HG03432 (cell line): ENCODE measurements at regions not wholly inside any gene's neighbourhood (a gene's known extent, or its start where the extent isn't known, plus 50 kb on each side); places are given as distances from the start of the nearest gene placed in this dataset.
"Not testable (repeated sequence)": the region's sequence is repeated elsewhere in the genome, so short reads cannot be mapped to it uniquely, and the experiment has no call there.

ENCODE experiments used
- ATAC-seq: cut with Tn5 transposase; IDR thresholded peaks from one replicate; pipeline ENCODE4 v1.9.1; 2021; ENCODE audit warnings: mild to moderate bottlenecking, moderate library complexity; ENCODE audit not compliant: unreplicated experiment

GRCh38 chr13:44051918-44052675 lies 172.4 kb downstream of the LACC1 start:
- ATAC-seq, result no peak

DNA sequence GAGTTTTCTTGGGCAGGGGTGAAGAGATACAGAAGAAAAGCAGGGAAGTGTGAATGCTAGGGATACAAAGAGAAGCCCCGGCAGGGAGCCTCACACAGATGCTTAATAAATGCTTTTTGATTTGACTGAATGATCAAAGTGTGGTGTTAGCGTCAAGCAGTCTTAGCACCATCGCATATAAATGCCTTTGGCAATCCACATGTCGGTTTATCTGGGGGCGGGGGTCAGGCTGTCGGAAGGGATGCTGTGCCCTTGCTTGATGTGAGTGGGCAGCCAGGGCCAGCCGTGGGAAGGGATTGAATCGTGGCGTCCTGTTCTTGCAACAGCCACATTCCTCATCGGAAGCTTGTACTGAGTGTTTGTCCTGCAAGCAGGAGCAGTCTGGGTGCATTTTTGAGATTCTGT lies 173.1 kb downstream of the LACC1 start:
- ATAC-seq, result no peak

DNA sequence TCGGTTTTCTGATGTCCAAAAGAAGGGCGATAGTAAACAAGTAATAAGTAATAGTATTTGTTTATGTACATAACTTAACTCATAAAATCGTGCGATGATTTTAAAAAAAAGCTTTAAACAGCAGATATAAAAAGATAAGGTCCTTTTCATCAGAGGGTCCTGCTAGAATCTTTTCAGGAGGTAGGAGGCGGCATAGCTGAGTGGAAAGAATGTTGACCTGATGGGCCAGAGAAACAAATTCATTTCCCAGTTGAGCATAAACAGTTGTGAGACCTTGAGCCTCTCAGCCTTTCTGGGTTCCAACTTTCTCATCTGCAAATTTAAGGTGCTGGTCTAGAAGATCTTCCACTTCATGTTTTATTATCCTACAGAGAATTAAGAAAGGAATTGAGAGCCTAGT lies 173.5 kb downstream of the LACC1 start:
- ATAC-seq, result no peak

GRCh38 chr13:44054525-44054924 lies 174.8 kb downstream of the LACC1 start:
- ATAC-seq, result no peak

- ATAC-seq, result not testable (repeated sequence)
These were observed 176.0 kb downstream of the LACC1 start for GRCh38 chr13:44055681-44056080.

- no peak for ATAC-seq
These were observed 178.4 kb downstream of the LACC1 start for GRCh38 chr13:44058067-44058466.

GRCh38 chr13:44058624-44059215 lies 179.0 kb downstream of the LACC1 start:
- ATAC-seq, result no peak

GRCh38 chr13:44061876-44062275 lies 182.2 kb downstream of the LACC1 start:
- no peak for ATAC-seq

GRCh38 chr13:44063467-44063866 lies 183.8 kb downstream of the LACC1 start:
- no peak for ATAC-seq

GRCh38 chr13:44063881-44064280 lies 184.2 kb downstream of the LACC1 start:
- no peak for ATAC-seq

DNA sequence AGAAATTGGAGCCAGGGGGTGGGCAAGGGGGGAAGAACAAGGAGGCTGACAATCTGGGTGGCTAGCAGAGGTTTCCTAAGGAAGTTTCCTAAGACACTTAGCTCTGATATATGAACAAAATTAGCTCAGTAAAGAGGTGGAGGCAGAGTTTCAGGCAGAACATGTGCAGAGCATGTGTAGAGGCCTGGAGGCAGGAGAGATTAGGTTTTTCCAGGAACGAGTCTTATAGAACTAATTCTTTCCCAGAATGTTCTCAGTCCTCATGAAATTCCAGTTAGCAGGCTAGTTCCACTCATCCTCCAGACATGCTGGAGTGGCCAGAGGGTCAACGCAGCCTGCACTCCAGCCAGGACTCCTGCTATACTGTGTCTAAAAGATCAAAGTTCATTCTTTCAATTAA lies 184.7 kb downstream of the LACC1 start:
- ATAC-seq, result no peak

DNA sequence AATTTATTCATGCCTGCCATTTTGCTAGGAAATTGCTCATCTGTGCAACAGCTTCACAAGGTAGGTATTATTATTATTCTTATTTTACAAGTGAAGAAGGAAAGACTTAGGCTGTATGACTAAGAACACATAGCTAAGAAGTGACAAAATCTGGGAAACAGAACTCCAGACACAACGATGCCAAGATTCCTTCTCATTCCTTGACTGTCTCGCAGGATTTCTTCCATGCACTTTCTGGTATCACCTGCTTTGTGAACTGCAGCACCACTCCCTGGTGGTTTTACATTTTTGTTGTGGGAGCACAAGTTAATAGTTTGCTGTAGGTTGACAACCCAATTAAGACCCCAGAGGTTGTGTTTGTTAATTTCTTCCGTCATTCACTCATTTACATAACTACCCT lies 188.5 kb downstream of the LACC1 start:
- no peak for ATAC-seq

DNA sequence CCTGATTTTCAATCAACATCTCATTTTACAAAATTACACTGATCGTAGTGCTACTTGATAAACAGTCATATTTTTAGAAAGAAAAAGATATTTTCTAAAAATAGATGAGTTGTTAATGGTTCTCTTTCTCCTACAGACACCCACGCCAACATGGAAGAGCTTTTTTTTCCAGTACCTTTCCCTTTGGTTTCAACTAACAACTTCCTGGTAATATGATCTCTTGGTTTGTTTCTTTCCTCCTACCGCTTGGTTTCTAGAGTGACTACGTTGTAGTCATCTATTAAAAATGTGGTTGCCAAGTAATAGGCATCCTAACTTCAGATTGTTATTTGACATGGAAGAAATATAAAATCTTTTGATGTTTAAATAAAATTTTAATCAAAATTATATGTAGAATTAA lies 189.0 kb downstream of the LACC1 start:
- ATAC-seq, result no peak

DNA sequence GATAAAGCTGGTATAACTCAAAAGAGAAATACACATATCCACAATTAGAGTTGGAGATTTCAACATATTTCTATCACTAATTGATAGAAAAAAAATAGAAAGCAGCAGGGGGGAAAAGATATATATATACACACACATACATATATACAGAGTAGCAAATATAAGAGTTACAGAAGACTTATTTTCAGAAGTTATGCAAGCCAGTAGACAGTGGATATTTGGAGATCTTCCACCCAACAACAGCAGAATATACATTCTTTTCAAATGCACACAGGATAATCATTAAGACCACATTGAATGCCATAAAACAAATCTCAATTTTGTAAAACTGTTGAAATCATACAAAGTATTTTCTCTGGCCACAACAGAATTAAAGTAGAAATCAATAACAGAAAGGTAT lies 192.8 kb downstream of the LACC1 start:
- ATAC-seq, result no peak

- ATAC-seq, result no peak
These were observed 194.9 kb downstream of the LACC1 start for GRCh38 chr13:44074611-44075010.

- no peak for ATAC-seq
These were observed 195.4 kb downstream of the LACC1 start for GRCh38 chr13:44075113-44075512.

DNA sequence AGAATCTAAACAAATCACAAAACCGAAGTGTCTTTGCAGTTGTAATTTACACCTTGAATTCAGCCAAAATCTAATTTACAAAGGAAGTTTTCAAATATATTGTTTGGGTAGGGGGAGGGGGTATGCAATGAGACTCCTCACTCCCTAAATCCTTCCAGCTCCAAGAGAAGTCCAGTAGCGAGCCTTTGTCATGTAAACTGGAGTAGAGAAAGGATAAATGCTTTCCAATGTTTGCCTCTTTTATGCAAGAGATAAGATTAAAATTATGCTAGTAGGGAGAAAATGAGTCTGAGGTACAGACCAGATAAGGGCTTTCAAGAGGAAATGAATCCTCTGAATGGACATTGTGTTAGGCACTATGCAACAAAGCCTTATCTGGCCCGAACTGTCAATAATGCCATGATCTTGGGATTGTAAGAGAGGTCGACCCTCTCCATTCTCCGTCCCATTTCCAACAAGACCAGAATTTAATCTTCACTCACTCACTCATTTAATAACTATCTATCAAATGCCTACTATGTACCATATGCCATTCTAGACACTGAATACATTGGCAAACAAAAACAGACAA lies 199.2 kb downstream of the LACC1 start:
- no peak for ATAC-seq

GRCh38 chr13:44079413-44080205 lies 199.9 kb downstream of the LACC1 start:
- no peak for ATAC-seq

DNA sequence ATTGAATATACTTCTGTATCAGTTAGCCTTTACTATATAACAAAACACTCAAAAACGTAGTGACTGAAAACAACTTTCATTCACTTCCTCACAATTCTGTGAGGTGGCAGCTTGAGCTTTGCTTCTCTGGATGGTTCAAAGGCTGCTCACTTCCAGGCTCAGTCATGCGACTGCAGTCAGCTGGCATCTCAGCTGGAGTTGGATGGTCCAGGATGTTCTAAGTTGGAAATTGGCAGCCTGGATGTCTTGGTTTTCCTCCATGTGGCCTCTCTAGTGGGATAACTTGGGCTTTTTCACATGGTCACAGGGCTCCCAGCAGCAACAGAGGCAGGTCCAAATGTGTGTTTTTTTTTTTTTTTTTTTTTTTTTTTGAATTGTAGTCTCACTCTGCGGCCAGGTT lies 204.4 kb downstream of the LACC1 start:
- ATAC-seq, result no peak

DNA sequence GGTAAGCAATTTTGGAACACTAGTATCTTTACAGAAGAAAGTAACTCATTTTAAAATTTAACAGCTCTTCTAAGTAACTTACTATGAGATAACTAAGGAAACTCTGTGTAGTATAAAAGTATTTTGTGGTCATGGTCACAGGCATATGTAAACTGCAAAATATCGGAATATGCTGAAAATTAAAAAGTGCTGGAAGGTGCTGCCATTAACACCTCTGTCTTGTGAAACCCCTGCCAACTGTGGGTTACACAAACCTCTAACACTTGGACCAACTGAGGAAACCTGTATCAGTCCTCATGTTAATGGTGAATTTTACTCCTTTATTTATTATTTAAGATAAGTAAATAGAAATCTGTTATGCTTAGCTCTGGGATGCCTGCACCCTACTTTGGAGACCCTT lies 206.7 kb downstream of the LACC1 start:
- ATAC-seq, result no peak

DNA sequence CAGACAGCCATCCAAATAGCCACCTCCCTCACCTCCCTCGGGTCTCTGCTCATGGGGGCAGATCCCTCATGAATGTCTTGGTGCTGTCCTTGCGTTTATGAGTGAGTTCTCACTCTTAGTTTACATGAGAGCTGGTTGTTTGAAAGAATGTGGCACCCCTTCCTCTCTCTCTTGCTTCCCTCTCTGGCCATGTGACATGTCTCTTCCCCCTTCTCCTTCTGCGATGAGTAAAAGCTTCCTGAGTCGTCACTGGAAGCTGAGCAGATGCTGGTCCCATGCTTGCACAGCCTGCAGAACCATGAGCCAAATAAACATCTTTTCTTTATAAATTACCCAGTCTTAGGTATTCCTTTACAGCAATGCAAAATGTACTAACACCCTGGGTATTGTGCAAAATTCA lies 208.7 kb downstream of the LACC1 start:
- ATAC-seq, result no peak

- no peak for ATAC-seq
These were observed 209.3 kb downstream of the LACC1 start for GRCh38 chr13:44088991-44089413.
